ENCODE measurements at regions not wholly inside any gene's neighbourhood (a gene's known extent, or its start where the extent isn't known, plus 50 kb on each side); places are given as distances from the start of the nearest gene placed in this dataset.

DNA sequence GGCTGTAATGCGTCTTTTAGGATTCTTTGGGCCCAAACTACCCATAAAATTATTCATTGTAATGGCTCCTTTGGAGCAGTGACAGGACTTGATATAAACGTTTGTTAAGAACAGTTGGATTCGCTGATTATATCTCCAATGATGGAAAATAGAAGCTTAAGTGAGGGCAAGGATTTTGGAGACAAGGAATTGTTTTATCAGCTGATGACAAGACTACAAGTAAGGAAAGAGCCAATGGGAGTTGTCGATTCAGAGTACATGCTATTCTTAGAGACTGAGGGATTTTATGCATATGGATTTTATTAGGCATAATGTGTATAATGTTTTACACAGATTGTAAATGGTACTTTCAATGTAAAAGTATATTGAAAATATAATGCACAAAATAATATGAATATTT is 425.5 kb upstream of the RIOK2 start:
- DNase-seq: no peak

DNA sequence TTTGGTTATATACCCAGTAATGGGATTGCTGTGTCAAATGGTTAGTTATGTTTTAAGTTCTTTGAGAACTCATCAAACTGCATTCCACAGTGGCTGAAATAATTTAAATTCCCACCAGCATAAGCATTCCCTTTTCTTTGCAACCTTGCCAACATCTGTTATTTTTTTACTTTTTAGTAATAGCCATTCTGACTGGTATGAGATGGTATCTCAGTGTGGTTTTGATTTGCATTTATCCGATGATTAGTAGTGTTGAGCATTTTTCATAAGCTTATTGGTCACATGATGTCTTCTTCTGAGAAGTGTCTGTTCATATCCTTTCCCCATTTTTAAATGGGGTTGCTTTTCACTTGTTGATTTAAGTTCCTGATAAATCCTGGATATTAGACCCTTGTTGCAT is 435.7 kb upstream of the RIOK2 start:
- DNase-seq: no peak

DNA sequence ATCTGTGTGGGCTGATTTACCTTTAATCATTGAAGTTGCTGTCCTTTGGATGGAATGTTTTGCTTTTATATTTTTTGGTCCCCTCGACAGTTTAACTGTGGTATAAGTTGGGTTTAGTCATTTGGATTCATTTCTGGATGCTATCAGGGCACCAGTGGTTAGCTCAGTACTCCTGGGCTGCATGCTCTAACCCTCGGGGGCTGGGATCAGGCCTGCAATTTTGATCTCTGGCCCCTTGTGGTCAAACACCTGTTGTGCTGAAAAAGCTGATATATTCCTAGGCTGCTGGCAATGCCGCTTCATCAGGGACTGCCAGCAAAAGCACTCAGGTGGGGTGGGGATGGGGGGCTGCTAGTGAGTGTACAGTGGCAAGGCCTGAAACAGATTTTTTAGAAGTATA is 440.4 kb upstream of the RIOK2 start:
- no peak for DNase-seq

DNA sequence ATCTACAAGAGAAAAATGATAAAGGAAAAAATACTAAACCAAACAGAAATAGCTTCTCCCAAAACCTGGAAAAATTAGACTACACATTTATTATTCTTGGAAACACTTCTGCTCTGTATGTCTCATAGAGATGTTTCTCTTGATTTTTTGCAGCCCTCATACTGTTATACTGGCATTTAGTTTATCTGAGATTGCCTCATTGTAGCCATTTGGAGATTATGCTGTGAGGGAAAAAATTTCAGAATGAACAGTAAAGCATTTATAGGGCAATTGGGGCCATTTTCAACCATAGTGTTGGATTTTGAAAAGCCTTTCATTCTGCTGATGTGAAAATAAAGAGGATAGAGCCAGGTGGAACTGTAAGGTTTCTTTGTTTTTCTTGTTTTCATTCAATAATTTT is 441.8 kb upstream of the RIOK2 start:
- no peak for DNase-seq

DNA sequence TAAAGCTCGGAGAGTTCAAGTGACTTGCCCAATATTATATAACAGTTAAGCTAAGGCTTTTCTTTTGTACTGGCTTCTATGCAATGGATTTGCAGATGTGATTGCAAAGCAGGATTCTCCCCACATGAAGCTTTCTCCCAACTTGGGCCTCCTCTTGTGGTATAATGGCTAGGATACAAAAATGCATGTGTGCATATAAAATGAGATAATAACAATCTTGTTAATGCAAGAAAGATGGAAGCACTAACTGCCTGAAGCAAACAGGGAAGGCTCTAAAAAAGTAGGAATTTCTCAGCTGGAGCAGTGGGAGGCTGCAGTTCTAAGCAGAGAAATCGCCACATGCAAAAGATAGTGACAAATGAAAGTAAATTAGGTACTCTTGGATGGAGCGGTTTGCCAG is 444.2 kb upstream of the RIOK2 start:
- no peak for DNase-seq

DNA sequence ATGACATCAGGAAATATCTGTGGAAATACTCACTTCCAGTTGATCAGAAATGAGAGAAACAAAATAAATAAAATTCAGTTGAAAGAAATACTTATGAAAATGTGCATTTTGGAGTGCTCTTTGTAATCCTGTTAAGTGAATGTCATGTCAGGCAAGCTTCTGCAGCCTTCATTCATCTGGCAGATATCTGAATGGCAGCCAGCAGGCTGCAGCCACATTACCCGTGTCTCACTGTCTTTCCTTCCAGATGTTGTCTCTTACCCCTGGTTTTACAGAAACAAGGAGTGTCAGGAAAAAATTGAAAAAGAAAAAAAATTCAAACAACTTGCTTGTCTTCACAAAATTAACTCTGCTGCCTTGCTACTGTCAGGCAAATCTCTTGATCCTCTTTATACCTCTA is 445.0 kb upstream of the RIOK2 start:
- DNase-seq: no peak

DNA sequence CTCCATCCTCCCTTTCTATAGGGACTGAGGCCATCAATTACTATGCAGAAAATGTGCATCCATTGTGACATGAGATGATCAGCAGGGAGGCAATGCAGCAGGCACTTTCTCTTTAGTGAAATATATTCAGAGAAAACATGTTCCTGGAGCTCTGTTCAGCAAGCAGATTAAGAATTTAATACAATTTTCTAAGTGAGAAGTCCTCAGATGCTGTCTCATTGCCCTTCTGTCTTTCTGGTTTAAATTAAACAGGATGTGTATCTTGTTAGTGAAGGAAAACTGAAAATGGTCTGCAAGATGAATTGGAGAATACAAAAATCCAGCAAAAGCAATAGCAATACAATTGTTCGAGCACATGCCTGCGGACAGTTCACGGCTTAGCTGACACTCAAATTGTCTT is 445.8 kb upstream of the RIOK2 start:
- no peak for DNase-seq

DNA sequence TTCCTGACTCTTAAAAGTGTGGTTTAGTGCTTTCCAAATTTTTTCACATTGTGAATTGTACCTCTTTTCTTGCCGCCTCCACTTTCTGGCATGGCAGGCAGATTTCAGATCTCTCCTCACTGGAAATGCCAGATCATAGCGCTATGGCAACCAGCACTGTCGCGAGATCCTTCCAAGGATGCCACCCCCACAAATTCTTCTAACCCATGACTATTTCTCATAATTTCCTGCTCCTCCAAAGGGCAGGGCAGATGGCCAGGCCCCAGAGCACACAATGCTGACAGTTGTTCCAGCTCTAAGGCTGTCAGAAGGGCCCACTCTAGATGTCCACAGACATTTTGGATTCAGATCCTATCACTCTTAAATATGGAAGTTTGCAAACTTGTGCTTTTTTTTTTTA is 446.2 kb upstream of the RIOK2 start:
- DNase-seq: no peak

DNA sequence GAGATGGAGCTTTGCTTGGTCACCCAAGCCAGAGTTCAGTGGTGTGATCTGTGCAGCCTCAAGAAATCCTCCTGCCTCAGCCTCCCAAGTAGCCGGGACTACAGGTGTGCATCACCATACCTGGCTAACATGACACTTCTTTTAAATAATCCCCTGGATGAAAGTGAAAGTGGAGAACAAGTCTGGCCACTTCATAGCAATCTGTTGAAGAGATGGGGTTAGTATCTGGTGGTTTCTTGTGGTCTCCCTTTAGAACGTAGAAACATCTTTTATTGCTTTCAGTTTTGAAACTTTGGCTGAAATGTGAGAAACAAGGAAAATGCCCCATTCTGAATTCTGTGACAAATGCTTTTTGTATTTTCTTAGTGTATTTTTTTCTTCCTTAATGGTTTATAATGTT is 452.5 kb upstream of the RIOK2 start:
- no peak for DNase-seq

DNA sequence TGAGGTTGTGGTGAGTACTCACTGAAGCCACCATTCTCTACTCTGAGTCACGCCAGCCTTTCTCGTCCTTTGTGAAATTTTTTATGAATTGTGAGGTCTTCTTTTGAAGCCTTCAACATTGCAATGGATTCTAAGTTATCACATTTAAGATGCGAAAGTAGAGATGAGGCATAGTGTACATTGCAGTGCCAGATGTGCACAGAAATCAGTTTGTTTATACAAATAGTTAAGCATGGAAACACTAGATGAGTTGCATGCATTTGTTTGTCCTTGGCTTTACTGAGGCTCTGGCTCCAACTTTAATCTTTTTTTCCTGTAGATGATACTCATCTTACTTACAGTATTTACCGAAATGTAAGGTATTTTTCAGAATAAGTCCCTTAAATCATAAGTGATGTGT is 453.7 kb upstream of the RIOK2 start:
- DNase-seq: no peak

DNA sequence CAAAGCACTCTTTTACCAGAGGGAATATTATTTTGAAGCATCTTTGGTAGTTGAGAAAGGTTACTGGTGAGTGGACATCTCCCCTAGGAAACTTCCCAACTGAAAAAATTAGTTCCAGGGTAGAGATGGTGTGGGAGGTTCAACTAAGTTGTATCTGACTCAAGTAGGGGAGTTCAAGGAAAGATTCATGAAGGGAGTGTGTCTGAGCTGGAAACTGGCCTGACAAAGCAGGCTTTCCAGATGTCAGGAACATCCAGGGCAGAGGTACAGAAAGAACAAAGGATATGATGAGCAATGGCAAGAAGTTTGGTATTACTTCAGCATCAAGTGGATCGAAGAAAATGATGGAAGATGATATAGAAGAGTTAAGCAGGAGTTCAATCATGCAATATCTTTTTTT is 458.0 kb upstream of the RIOK2 start:
- DNase-seq: no peak

DNA sequence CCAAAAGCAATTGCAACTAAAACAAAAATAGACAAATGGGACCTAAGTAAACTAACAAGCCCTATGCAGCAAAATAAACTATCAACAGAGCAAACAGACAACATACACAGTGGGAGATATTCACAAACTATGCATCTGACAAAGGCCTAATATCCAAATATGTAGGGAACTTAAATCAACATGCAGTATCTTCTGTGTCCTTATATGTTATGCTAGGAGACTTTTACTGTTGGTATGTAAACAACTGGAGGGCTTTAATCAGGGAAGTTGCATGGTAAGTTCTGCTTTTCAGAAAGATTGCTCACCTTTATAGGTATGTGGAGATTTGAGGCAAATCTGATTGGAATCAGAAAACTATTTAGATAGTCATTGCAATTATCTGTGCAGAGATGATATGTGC is 461.2 kb upstream of the RIOK2 start:
- no peak for DNase-seq

DNA sequence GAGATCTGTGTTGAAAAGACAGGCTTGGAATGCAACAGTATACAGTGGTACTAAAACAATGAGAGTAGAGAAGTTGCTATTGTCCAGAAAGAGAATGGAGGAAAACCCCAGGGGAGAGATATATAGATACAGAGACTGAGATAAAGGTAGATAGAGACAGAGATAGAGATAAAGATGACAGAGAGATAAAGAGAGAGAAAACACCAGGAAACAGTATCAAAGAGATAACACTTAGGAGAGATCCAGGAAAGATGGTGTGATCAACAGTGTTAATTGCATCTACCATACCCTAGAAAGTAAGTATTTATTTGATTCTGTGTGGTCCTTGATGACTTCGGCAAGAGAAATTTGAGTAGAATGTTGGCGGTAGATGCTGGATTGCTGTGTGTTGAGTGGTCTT is 461.8 kb upstream of the RIOK2 start:
- no peak for DNase-seq

DNA sequence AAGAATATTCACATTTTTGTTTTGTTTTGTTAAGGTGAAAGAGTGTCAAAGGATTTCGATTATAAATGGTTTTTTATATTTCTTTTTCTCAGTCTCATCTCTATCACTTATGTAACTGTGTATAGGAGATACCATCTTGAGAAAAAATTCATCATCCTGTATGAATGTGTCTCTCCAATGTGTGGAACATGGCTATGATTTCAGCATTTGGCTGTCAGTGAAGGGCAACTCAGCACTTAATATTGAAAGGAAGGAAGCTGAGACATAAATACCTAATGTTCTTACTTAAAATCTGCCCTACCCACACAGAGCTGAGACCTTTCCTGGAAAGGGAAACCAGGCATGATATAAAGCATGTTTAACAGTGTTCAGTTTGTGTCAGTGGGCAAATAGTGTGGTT is 474.2 kb upstream of the RIOK2 start:
- no peak for DNase-seq

DNA sequence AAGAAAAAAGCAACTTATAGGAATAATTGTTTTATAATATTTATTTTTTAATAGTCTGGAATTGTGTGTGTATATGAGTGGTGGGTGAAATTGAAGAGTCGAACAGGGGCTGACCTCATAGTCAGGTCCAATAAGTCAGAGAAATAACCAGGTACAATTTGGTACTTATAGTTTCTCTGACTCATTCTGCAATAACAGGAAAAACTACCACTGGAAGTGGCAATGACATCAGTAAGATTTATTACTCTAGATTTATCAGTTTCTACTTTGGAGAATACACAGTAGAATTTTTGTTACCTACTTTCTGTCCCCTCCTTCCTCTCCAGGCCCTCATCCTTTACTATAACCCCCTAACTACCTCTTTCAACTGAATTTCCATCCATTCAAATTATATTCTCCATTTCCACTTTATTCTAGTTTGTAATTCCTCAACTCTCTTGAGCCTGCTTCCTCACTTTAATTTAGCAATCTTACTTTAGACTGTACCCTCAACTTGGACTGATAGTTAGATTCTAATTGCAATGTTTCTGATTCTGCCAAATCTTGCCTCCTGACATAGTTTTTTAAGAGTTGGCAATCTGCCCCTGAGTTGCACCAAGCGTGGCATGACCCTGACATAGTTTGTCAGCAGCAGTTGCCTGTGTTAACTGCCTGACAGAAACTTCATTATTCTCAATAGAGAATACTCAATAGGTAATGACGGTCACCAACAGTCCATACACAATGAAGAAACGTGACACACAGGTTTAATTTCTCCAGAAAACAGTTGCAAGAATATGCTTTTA is 475.3 kb upstream of the RIOK2 start:
- no peak for DNase-seq

DNA sequence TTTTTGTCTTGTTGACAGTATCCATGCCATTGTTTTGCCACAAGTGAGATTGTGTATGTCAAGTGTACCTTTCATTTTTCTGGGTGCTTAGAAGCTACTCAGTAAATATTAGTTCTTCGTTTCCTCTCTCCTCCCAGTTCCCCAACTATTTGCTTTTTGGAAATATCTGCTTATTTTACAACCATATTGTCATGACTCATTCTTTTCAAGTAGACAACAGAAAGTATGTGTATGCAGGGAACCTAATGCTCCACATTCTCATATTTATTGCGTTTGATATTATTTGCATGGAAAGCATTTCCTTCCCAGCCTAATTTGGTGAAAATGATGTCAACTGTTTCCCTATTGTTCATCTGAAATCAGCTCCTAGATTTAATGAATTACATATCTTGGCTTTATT is 483.7 kb upstream of the RIOK2 start:
- no peak for DNase-seq

DNA sequence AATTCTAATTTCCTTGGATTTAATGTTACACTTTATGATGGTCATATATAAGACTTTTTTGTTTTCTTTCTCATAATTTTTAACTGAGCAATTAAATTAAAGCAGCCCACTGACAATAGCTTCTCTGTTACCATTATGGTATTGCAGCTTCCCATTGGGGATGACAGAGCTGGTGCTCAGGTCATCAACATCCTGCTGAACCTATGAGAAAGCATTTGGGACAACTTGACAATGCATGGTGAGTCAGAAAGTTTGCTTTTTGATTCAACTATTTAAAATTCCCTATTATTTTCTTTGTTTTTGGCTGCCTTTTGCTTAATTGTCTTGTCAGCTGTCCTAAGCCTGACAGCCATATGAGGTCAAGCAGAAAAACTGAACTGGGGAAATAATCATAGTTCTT is 487.4 kb upstream of the RIOK2 start:
- no peak for DNase-seq

DNA sequence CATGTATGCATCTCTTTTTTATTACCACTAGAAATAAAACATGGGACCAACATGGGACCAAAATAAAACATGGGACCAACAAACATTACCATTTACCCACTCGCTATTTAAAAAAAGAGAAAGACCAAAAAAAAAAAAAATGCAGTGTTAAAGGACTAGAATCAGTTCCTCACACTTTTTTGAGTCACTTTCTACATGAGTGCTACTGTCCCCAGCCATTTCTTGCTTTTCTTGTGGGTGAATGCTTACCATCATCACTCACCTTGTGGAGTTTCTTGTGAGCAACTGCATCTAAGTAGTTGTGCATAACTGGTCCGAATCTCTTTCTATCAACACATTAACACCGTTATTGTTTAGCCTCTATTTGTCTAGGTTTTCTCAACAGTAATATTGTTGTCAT is 493.6 kb upstream of the RIOK2 start:
- no peak for DNase-seq

DNA sequence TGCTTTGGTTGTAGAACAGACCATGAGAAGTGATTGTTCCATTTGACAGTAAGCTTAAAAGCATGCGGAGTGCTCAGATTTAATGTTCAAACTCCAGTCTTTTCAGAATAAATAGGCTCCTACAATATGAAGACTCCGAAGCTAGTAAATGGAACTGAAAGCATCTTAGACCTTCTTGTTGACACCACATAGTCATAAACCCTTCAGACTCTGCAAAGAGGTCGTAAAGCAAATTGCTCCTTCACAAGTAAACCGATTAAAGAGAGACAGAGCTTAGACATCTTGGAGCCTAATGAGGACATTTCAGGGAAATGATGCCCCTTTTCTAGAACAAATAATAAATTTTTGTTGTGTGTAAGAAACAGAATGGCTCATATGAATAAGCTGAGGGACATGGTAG is 511.0 kb upstream of the RIOK2 start:
- no peak for DNase-seq

DNA sequence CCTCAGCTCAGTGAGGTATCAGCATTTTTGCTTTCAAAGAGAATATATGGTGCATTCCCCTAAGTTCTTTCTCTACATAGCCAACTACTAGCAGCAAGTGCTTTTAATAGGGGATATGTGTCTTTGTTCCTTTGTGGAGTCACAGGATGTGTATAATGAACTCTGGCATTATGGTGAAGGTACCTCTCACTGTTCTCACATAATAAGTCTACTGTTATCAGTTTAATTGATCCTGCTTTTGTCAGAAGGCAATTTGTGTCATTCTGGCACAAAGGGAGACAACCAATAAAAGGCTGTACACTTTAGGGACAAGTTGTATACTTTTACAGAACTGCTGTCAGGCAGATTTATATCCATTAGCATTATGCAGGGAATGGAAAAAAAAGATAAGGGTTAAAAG is 531.4 kb upstream of the RIOK2 start:
- no peak for DNase-seq

DNA sequence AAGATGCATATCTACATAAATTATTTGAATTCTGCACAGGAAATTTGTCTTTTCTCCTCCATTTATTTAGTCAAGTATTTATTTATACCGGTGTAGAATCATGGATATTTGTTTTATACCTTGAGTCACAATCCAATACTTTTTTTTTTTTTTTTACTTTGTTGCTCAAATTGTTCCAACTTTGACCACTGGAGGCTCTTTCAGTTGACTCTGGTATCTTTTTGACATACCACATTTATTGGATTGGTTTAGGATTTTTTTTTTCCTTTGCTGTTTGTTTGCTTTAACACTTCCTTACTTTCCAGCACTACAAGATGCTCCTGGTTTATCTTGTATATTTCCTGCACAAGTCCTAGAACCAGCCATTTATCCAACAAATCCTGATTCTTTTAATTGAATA is 543.1 kb upstream of the RIOK2 start:
- DNase-seq: no peak

DNA sequence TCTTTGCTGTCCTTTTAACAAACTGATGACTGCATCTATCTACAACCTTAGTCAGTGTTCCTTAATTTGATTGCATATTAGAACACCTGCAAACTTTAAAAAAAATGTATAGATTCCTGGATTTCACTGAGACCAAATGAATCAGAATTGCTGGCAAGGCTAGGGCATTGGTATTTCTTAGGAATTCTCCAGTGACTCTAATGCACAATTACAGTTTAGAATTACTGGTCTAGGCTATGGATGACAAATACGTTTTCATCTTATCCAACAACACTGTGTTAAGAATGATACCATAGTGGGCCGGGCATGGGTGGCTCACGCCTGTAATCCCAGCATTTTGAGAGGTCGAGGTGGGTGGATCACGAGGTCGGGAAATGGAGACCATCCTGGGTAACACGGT is 545.9 kb upstream of the RIOK2 start:
- no peak for DNase-seq

DNA sequence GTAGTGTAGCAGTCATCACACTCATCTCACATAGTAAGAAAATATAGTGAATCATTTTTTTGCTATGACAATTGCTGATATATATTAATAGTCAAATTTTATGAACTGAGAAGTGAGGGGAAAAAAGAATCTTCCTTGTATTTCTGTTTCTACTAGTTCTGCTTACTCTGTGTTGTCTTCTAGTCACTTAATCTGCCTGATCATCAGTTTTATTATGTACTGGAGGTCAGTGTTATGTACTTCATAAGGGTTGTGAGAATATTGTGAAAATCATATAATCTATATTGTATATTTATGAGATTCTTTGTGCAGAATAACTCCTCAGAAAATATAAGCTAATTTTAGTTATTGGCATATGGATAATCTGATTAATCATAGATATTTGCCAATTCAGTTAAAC is 546.9 kb upstream of the RIOK2 start:
- DNase-seq: no peak

DNA sequence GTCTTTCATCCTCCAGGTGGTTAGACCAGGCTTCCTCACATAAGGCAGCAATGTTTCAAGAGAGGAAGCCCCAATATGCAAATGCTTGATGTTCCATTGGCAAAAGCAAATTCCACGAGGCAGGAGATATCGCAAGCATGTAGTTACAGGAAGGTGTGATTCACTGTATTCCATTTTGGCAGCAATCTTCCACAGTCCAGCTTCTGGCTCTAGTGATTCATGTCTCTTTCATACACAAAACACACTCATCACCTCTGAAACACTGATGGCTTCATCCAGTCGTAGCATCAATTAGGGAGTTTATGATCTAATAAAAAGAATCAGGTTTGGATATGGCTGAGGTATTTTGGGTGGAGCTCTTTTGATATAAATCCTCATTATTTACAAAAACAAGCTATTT is 552.2 kb upstream of the RIOK2 start:
- DNase-seq: no peak

DNA sequence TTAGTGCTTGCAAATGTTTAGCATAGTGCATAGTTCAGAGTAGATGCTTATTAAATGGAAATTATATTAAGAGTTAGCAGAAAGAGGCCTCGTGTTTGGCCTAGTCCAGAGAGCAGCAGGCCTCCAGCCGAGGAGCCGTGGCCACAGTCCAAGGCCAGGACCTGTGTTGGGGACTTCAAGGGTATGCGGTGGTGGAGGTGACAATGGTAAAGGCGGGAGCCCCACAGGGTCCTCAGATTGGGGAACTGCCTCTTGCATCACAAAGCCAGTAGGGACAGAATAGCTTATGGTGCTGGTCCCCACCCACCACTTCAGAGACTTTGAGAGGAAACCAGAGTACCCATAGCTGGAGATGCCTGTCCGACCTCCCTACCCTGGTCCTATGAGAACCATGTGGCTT is 554.6 kb upstream of the RIOK2 start:
- no peak for DNase-seq

DNA sequence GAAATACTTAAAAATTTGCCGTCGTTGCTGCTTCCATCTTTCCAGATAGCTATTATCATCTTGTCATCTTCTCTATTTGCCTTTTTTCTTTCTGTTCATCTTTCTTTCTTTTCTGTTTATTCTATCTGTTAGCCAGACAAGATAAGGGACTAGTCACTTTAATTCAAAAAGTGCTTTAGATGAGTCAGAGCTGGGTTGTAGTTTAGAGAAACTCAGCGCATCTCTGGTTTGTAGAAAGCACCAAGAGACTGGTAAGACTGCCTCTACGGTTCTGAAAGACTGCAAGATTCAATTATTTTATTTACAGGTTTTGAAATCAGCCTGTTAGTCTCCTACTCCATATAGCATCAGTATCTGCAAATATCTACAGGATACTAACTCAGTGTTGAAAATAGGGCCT is 562.8 kb upstream of the RIOK2 start:
- DNase-seq: no peak

Data from stimulated activated CD4-positive, alpha-beta T cell treated with anti-CD3 and anti-CD28 coated beads, Interleukin-4, amount 100 ng/mL, for 24 hours (primary cell).